Right lobe of liver (tissue), 6 donors: ENCODE measurements at regions not wholly inside any gene's neighbourhood (a gene's known extent, or its start where the extent isn't known, plus 50 kb on each side); places are given as distances from the start of the nearest gene placed in this dataset.
"Not testable (repeated sequence)": the region's sequence is repeated elsewhere in the genome, so short reads cannot be mapped to it uniquely, and the experiment has no call there.

Source experiments
- ATAC-seq, 4 donors: fragments of 200-7000 bp; cut with Tn5 transposase; one replicate each; pipeline ENCODE4 v1.9.1; 2020; ENCODE audit warnings: mild to moderate bottlenecking in 4 of 4, moderate library complexity in 4 of 4
- DNase-seq, 3 donors: peaks; one replicate each; pipeline ENCODE4 v3.0.0-alpha.2; 2020
- H3K27ac ChIP-seq, 3 donors: fragments of 200-600 bp; one replicate each; pipeline ENCODE4 v1.8.0; 2022
- H3K27me3 ChIP-seq, 2 donors: fragments of 200-600 bp; one replicate each; pipeline ENCODE4 v1.8.0; 2022
- H3K36me3 ChIP-seq, 4 donors: fragments of 200-600 bp; sonication (generic) in 1 of 4; one replicate each; pipeline versions ENCODE4 v1.5.1 to v1.8.0; 2017 to 2022; ENCODE audit warnings: control low read depth in 1 of 4
- H3K4me1 ChIP-seq, 4 donors: fragments of 200-600 bp; sonication (generic) in 1 of 4; one replicate each; pipeline versions ENCODE4 v1.5.1 to v1.8.0; 2017 to 2022; ENCODE audit warnings: control low read depth in 1 of 4
- H3K4me3 ChIP-seq, 3 donors: fragments of 200-600 bp; one replicate each; pipeline ENCODE4 v1.8.0; 2022
- H3K9me3 ChIP-seq, 4 donors: fragments of 200-600 bp; sonication (generic) in 1 of 4; one replicate each; pipeline versions ENCODE4 v1.5.1 to v1.8.0; 2017 to 2022; ENCODE audit warnings: control low read depth in 1 of 4
- CTCF ChIP-seq, 4 donors: fragments of 200-600 bp in 3 of 4; fragments of 450-650 bp in 1 of 4; IDR thresholded peaks; one replicate each; pipeline versions ENCODE4 v1.5.1 to v1.8.0; 2016 to 2022; ENCODE audit warnings: antibody characterized with exemption in 4 of 4, mild to moderate bottlenecking in 2 of 4
- POLR2A ChIP-seq: fragments of 450-650 bp; IDR thresholded peaks from one replicate; pipeline ENCODE4 v1.6.1; 2017; ENCODE audit warnings: antibody characterized with exemption, mild to moderate bottlenecking
- WGBS: methylation state at CpG from one replicate; pipeline ENCODE4 v1.1.6; 2018; ENCODE audit warnings: low coverage, low lambda C conversion rate; ENCODE audit not compliant: insufficient coverage; ENCODE audit errors: missing lambda C conversion rate; 5-methylcytosine and 5-hydroxymethylcytosine counted together
- intact Hi-C, 2 donors: fragments of 100-400 bp; cut with DNase I; formaldehyde crosslinking; loops; one replicate each; pipeline versions ENCODE4 v1.11.2 to v1.14.1; 2022
- donor health status: DM: no; HTN: yes; CAD: no.
- donor health status: DM: no; HTN: no; CAD: no.
- donor health status: DM: no; HTN: no; CAD: no.
- donor health status: DM: no; HTN: yes; CAD: no.
- donor health status: DM: no; HTN: yes; CAD: no.

GRCh38 chr2:16416651-16417050, 249.0 kb downstream of the CYRIA start:
- ATAC-seq: no peak
- Histone ChIP-seq H3K36me3 (no peaks in the 10 kb centered on the region), H3K9me3 (no peaks in the 10 kb centered on the region), H3K27me3 (no peaks in the 10 kb centered on the region), H3K4me1 (no peaks in the 10 kb centered on the region), H3K4me3 (no peak overlapping the region), H3K27ac (no peak overlapping the region)
- WGBS: 63% methylated on average over 3 of the region's 3 CpGs
- intact Hi-C loops: no loop called here
- no peak for DNase-seq
- TF ChIP-seq POLR2A (no peak), CTCF (IDR thresholded peaks at IDR 0.05) (no peak)

GRCh38 chr2:16415861-16416260, 249.8 kb downstream of the CYRIA start:
- H3K27ac ChIP-seq, DNase-seq, H3K4me1 ChIP-seq, H3K9me3 ChIP-seq, H3K27me3 ChIP-seq, H3K4me3 ChIP-seq, intact Hi-C loops, H3K36me3 ChIP-seq, ATAC-seq: not testable (repeated sequence)
- 70% methylated on average over 4 of the region's 6 CpGs for WGBS

GRCh38 chr2:16413947-16414346, 251.7 kb downstream of the CYRIA start:
- no peaks in the 10 kb centered on the region for H3K36me3 ChIP-seq
- DNase-seq: no peak
- no peak overlapping the region for H3K4me3 ChIP-seq
- no peak for ATAC-seq
- TF ChIP-seq CTCF (IDR thresholded peaks at IDR 0.05) (no peak), POLR2A (no peak)
- H3K9me3 ChIP-seq: no peaks in the 10 kb centered on the region
- H3K4me1 ChIP-seq: no peaks in the 10 kb centered on the region
- intact Hi-C loops: no loop called here
- no peak overlapping the region for H3K27ac ChIP-seq
- 83% methylated on average over 1 of the region's 1 CpG for WGBS
- no peaks in the 10 kb centered on the region for H3K27me3 ChIP-seq

GRCh38 chr2:16413285-16413684, 252.3 kb downstream of the CYRIA start:
- intact Hi-C loops: no loop called here
- Histone ChIP-seq H3K4me3 (no peak overlapping the region), H3K27ac (no peak overlapping the region), H3K9me3 (no peaks in the 10 kb centered on the region), H3K36me3 (no peaks in the 10 kb centered on the region), H3K4me1 (no peaks in the 10 kb centered on the region), H3K27me3 (no peaks in the 10 kb centered on the region)
- DNase-seq (no peak), ATAC-seq (peak in 2 of 4 donors; percentile 17 to 51)
- TF ChIP-seq POLR2A (no peak), CTCF (IDR thresholded peaks at IDR 0.05) (no peak)
- 31% methylated on average over 5 of the region's 5 CpGs for WGBS

GRCh38 chr2:16412321-16413030, 253.2 kb downstream of the CYRIA start:
- ATAC-seq (no peak), DNase-seq (no peak)
- intact Hi-C loops: no loop called here
- Histone ChIP-seq H3K27ac (no peak overlapping the region), H3K36me3 (no peaks in the 10 kb centered on the region), H3K4me3 (no peak overlapping the region), H3K9me3 (no peaks in the 10 kb centered on the region), H3K27me3 (no peaks in the 10 kb centered on the region), H3K4me1 (no peaks in the 10 kb centered on the region)
- TF ChIP-seq CTCF (IDR thresholded peaks at IDR 0.05) (no peak), POLR2A (no peak)
- WGBS: 59% methylated on average over 2 of the region's 2 CpGs
